Breast epithelium (tissue), 4 donors: ENCODE measurements at regions not wholly inside any gene's neighbourhood (a gene's known extent, or its start where the extent isn't known, plus 50 kb on each side); places are given as distances from the start of the nearest gene placed in this dataset.

ENCODE experiments used
- DNase-seq, 2 donors: peaks; one replicate each; pipeline ENCODE4 v3.0.0-alpha.2; 2019; ENCODE audit warnings: low spot score in 2 of 2
- H3K27ac ChIP-seq, 2 donors: fragments of 200-600 bp; sonication (generic) in 1 of 2; one replicate each; pipeline ENCODE4 v1.5.1; 2016 to 2019; ENCODE audit warnings: mild to moderate bottlenecking in 1 of 2
- H3K27me3 ChIP-seq, 2 donors: fragments of 200-600 bp; sonication (generic) in 1 of 2; one replicate each; pipeline versions ENCODE4 v1.5.1 to v1.6.0; 2017 to 2019; ENCODE audit warnings: control low read depth in 1 of 2, mild to moderate bottlenecking in 1 of 2
- H3K36me3 ChIP-seq: fragments of 200-600 bp; one replicate; pipeline ENCODE4 v1.5.1; 2019
- H3K4me1 ChIP-seq, 2 donors: fragments of 200-600 bp; sonication (generic); one replicate each; pipeline ENCODE4 v1.5.1; 2016 to 2019; ENCODE audit warnings: control low read depth in 1 of 2
- H3K4me3 ChIP-seq, 3 donors: fragments of 200-600 bp; sonication (generic); 1 replicate in 2 of 3; 2 replicates in 1 of 3; pipeline ENCODE4 v1.5.1; 2016 to 2019; ENCODE audit warnings: mild to moderate bottlenecking in 3 of 3, moderate library complexity in 2 of 3
- H3K9me3 ChIP-seq, 2 donors: fragments of 200-600 bp; sonication (generic) in 1 of 2; one replicate each; pipeline ENCODE4 v1.5.1; 2016 to 2019; ENCODE audit warnings: control low read depth in 1 of 2
- CTCF ChIP-seq, 3 donors: fragments of 450-650 bp; IDR thresholded peaks; one replicate each; pipeline ENCODE4 v1.5.1; 2016 to 2017; ENCODE audit warnings: antibody characterized with exemption in 3 of 3, mild to moderate bottlenecking in 3 of 3, moderate library complexity in 3 of 3
- POLR2A ChIP-seq: fragments of 450-650 bp; IDR thresholded peaks from one replicate; pipeline ENCODE4 v1.6.1; 2016; ENCODE audit warnings: antibody characterized with exemption, mild to moderate bottlenecking, moderate library complexity
- POLR2AphosphoS5 ChIP-seq, 3 donors: sonication (generic); formaldehyde crosslinking; IDR thresholded peaks; one replicate each; pipeline ENCODE4 v1.6.1; 2017; ENCODE audit warnings: antibody characterized with exemption in 3 of 3
- intact Hi-C: fragments of 100-400 bp; cut with DNase I; formaldehyde crosslinking; loops from one replicate; pipeline ENCODE4 v1.15.1; 2023; ENCODE audit warnings: low total_unique reads

GRCh38 chr1:117747605-117748004 lies 141.8 kb downstream of the TENT5C start:
- Histone ChIP-seq H3K27me3 (no peaks in the 10 kb centered on the region), H3K4me1 (no peaks in the 10 kb centered on the region), H3K4me3 (no peak overlapping the region), H3K36me3 (no peaks in the 10 kb centered on the region), H3K27ac (no peak overlapping the region), H3K9me3 (peaks cover 0 to 1% of the 10 kb centered on the region in 2 donors)
- TF ChIP-seq CTCF (IDR thresholded peaks at IDR 0.05): no peak
- intact Hi-C loops: no loop called here
- DNase-seq: no peak

GRCh38 chr1:117751321-117751720 lies 145.5 kb downstream of the TENT5C start:
- TF ChIP-seq POLR2AphosphoS5 (IDR thresholded peaks at IDR 0.05) (no peak), CTCF (IDR thresholded peaks at IDR 0.05) (no peak), POLR2A (no peak)
- DNase-seq: no peak
- H3K36me3 ChIP-seq: no peaks in the 10 kb centered on the region
- no peaks in the 10 kb centered on the region for H3K4me1 ChIP-seq
- H3K27ac ChIP-seq: no peak overlapping the region
- no peak overlapping the region for H3K4me3 ChIP-seq
- H3K9me3 ChIP-seq: no peaks in the 10 kb centered on the region
- no peaks in the 10 kb centered on the region for H3K27me3 ChIP-seq
- intact Hi-C loops: loop anchor here (10.0 kb wide), 1 partner anchor 217 kb away; no protein-coding TSS in a partner anchor

GRCh38 chr1:117752661-117753060 lies 146.8 kb downstream of the TENT5C start:
- TF ChIP-seq POLR2AphosphoS5 (IDR thresholded peaks at IDR 0.05) (no peak), POLR2A (no peak), CTCF (IDR thresholded peaks at IDR 0.05) (no peak)
- intact Hi-C loops: loop anchor here (10.0 kb wide), 1 partner anchor 218 kb away; no protein-coding TSS in a partner anchor
- Histone ChIP-seq H3K9me3 (no peaks in the 10 kb centered on the region), H3K4me3 (no peak overlapping the region), H3K4me1 (no peaks in the 10 kb centered on the region), H3K27me3 (no peaks in the 10 kb centered on the region), H3K27ac (no peak overlapping the region), H3K36me3 (no peaks in the 10 kb centered on the region)
- DNase-seq: no peak

GRCh38 chr1:117753232-117753631 lies 147.4 kb downstream of the TENT5C start:
- H3K9me3 ChIP-seq: no peaks in the 10 kb centered on the region
- DNase-seq: no peak
- no peak overlapping the region for H3K27ac ChIP-seq
- no peaks in the 10 kb centered on the region for H3K4me1 ChIP-seq
- TF ChIP-seq POLR2AphosphoS5 (IDR thresholded peaks at IDR 0.05) (no peak), CTCF (IDR thresholded peaks at IDR 0.05) (no peak), POLR2A (no peak)
- no peaks in the 10 kb centered on the region for H3K27me3 ChIP-seq
- no peaks in the 10 kb centered on the region for H3K36me3 ChIP-seq
- intact Hi-C loops: loop anchor here (10.0 kb wide), 1 partner anchor 218 kb away; no protein-coding TSS in a partner anchor
- H3K4me3 ChIP-seq: no peak overlapping the region

GRCh38 chr1:117753652-117754051 lies 147.8 kb downstream of the TENT5C start:
- H3K4me1 ChIP-seq: no peaks in the 10 kb centered on the region
- peak overlapping the region in 2 of 3 donors; percentile 22 to 32 for H3K4me3 ChIP-seq
- H3K9me3 ChIP-seq: no peaks in the 10 kb centered on the region
- H3K27me3 ChIP-seq: no peaks in the 10 kb centered on the region
- intact Hi-C loops: loop anchor here (10.0 kb wide), 1 partner anchor 219 kb away; no protein-coding TSS in a partner anchor
- TF ChIP-seq CTCF (IDR thresholded peaks at IDR 0.05) (no peak), POLR2AphosphoS5 (IDR thresholded peaks at IDR 0.05) (no peak), POLR2A (no peak)
- H3K36me3 ChIP-seq: no peaks in the 10 kb centered on the region
- H3K27ac ChIP-seq: no peak overlapping the region
- no peak for DNase-seq
